Activated naive CD4-positive, alpha-beta T cell (primary cell): ENCODE measurements at regions not wholly inside any gene's neighbourhood (a gene's known extent, or its start where the extent isn't known, plus 50 kb on each side); places are given as distances from the start of the nearest gene placed in this dataset.

ENCODE experiments used
- DNase-seq, 4 experiments: peaks; one replicate each; lab custom pipeline; 2025; lab: John Stamatoyannopoulos, UW

GRCh38 chr3:72322264-72322976, 525.8 kb downstream of the SHQ1 start:
- no peak for DNase-seq

GRCh38 chr3:72320955-72321303, 527.3 kb downstream of the SHQ1 start:
- DNase-seq = no peak

- no peak for DNase-seq
These were observed 527.9 kb downstream of the SHQ1 start for GRCh38 chr3:72320095-72320954.

GRCh38 chr3:72319194-72320094, 528.8 kb downstream of the SHQ1 start:
- no peak for DNase-seq

GRCh38 chr3:72318504-72319193, 529.6 kb downstream of the SHQ1 start:
- DNase-seq = no peak

GRCh38 chr3:72317491-72317890, 530.8 kb downstream of the SHQ1 start:
- DNase-seq = no peak

- no peak for DNase-seq
These were observed 531.6 kb downstream of the SHQ1 start for GRCh38 chr3:72316501-72317279.

GRCh38 chr3:72313308-72313707, 528.4 kb upstream of the PROK2 start:
- DNase-seq = no peak

- no peak for DNase-seq
These were observed 527.4 kb upstream of the PROK2 start for GRCh38 chr3:72312339-72312738.

- no peak for DNase-seq
These were observed 526.5 kb upstream of the PROK2 start for GRCh38 chr3:72311425-72311824.

- no peak for DNase-seq
These were observed 525.8 kb upstream of the PROK2 start for GRCh38 chr3:72310419-72311380.

- no peak for DNase-seq
These were observed 524.9 kb upstream of the PROK2 start for GRCh38 chr3:72309661-72310418.

- DNase-seq = no peak
These were observed 523.7 kb upstream of the PROK2 start for GRCh38 chr3:72308641-72309040.

- no peak for DNase-seq
These were observed 522.6 kb upstream of the PROK2 start for GRCh38 chr3:72307438-72308115.

GRCh38 chr3:72306800-72307341, 521.9 kb upstream of the PROK2 start:
- DNase-seq = no peak

- no peak for DNase-seq
These were observed 519.0 kb upstream of the PROK2 start for GRCh38 chr3:72303926-72304325.

- DNase-seq = no peak
These were observed 516.8 kb upstream of the PROK2 start for GRCh38 chr3:72301779-72302178.

- DNase-seq = no peak
These were observed 515.7 kb upstream of the PROK2 start for GRCh38 chr3:72300621-72301020.
